B cell (primary cell): ENCODE measurements at regions not wholly inside any gene's neighbourhood (a gene's known extent, or its start where the extent isn't known, plus 50 kb on each side); places are given as distances from the start of the nearest gene placed in this dataset.

Experiments
- ATAC-seq: fragments of 200-7000 bp; cut with Tn5 transposase; one replicate; pipeline ENCODE4 v1.10.0; 2021; ENCODE audit warnings: low read depth, mild to moderate bottlenecking, moderate number of reproducible peaks, moderate library complexity
- CTCF ChIA-PET: fragments of 350-600 bp; sonication (Branson Sonifier 250); formaldehyde crosslinking; loops from one replicate; lab custom pipeline; 2021; ENCODE audit warnings: antibody characterized with exemption, inconsistent platforms; lab: Charles Lee
- POLR2A ChIA-PET: fragments of 350-600 bp; sonication (Branson Sonifier 250); formaldehyde crosslinking; loops from one replicate; lab custom pipeline; 2021; ENCODE audit warnings: antibody characterized with exemption; lab: Charles Lee
- DNase-seq: peaks from one replicate; pipeline ENCODE4 v3.0.0; 2013
- H2AFZ ChIP-seq: 2 replicates; pipeline ENCODE4 v1.6.1; 2012; ENCODE audit warnings: mild to moderate bottlenecking, low read depth, low read length; ENCODE audit not compliant: insufficient read depth, poor library complexity, severe bottlenecking
- H3K27ac ChIP-seq, 2 donors: 1 replicate in 1 of 2; 2 replicates in 1 of 2; pipeline ENCODE4 v1.5.1; 2012 to 2013; ENCODE audit warnings: low read length in 2 of 2, mild to moderate bottlenecking in 2 of 2, moderate library complexity in 1 of 2
- H3K27me3 ChIP-seq, 4 experiments: fragments of 200-600 bp in 1 of 4; sonication (generic) in 1 of 4; replicated peaks in 1 of 4; 1 replicate in 2 of 4; 2 replicates in 2 of 4; pipeline versions ENCODE4 v1.6.1 to v1.7.0; 2013 to 2016; ENCODE audit warnings: low read length in 3 of 4, mild to moderate bottlenecking in 2 of 4, mixed read lengths in 1 of 4, moderate library complexity in 1 of 4; ENCODE audit not compliant: insufficient read depth in 4 of 4, control insufficient read depth in 3 of 4; ENCODE audit errors: control extremely low read depth in 1 of 4
- H3K36me3 ChIP-seq, 2 experiments: replicated peaks in 1 of 2; 1 replicate in 1 of 2; 2 replicates in 1 of 2; pipeline versions ENCODE4 v1.6.1 to v1.7.1; 2013; ENCODE audit warnings: low read length in 1 of 2; ENCODE audit not compliant: insufficient read depth in 2 of 2, control insufficient read depth in 1 of 2; ENCODE audit errors: control extremely low read depth in 1 of 2, extremely low read depth in 1 of 2
- H3K4me1 ChIP-seq, 2 donors: fragments of 200-600 bp in 1 of 2; sonication (generic) in 1 of 2; 1 replicate in 1 of 2; 2 replicates in 1 of 2; pipeline versions ENCODE4 v1.5.1 to v1.6.1; 2013 to 2017; ENCODE audit warnings: low read length in 2 of 2; ENCODE audit not compliant: control insufficient read depth in 2 of 2, insufficient read depth in 2 of 2
- H3K4me2 ChIP-seq: replicated peaks from 2 replicates; pipeline ENCODE3; 2012; ENCODE audit warnings: mild to moderate bottlenecking, low read depth, low read length; ENCODE audit not compliant: poor library complexity, severe bottlenecking
- H3K4me3 ChIP-seq, 5 experiments: fragments of 200-600 bp in 1 of 5; sonication (generic) in 1 of 5; 1 replicate in 3 of 5; 2 replicates in 2 of 5; pipeline versions ENCODE4 v1.5.1 to v1.7.0; 2011 to 2016; ENCODE audit warnings: low read length in 4 of 5, mild to moderate bottlenecking in 4 of 5, low read depth in 2 of 5, control low read depth in 1 of 5, moderate library complexity in 1 of 5; ENCODE audit not compliant: insufficient read depth in 1 of 5; ENCODE audit errors: control extremely low read depth in 1 of 5, extremely low read depth in 1 of 5
- H3K79me2 ChIP-seq: fragments of 200-600 bp; sonication (generic); one replicate; pipeline ENCODE4 v1.6.0; 2016; ENCODE audit warnings: low read length; ENCODE audit not compliant: control insufficient read depth, insufficient read depth
- H3K9ac ChIP-seq: fragments of 200-600 bp; sonication (generic); 2 replicates; pipeline ENCODE4 v1.6.1; 2017; ENCODE audit warnings: mild to moderate bottlenecking, low read length, moderate library complexity
- H3K9me3 ChIP-seq, 3 donors: one replicate each; pipeline versions ENCODE4 v1.6.1 to v1.7.1; 2013; ENCODE audit warnings: low read length in 2 of 3; ENCODE audit not compliant: control insufficient read depth in 2 of 3, insufficient read depth in 1 of 3; ENCODE audit errors: control extremely low read depth in 1 of 3
- H4K20me1 ChIP-seq: 2 replicates; pipeline ENCODE4 v1.6.0; 2012; ENCODE audit warnings: mild to moderate bottlenecking, low read length; ENCODE audit not compliant: insufficient read depth, control insufficient read depth, poor library complexity, severe bottlenecking
- H3K27ac Mint-ChIP-seq: one replicate; pipeline ENCODE4 v1.8.0; 2021; ENCODE audit warnings: mixed read lengths
- H3K27me3 Mint-ChIP-seq: one replicate; pipeline ENCODE4 v1.8.0; 2021; ENCODE audit warnings: mixed read lengths
- H3K4me1 Mint-ChIP-seq: one replicate; pipeline ENCODE4 v1.8.0; 2021; ENCODE audit warnings: mixed read lengths
- H3K4me3 Mint-ChIP-seq: one replicate; pipeline ENCODE4 v1.8.0; 2021; ENCODE audit warnings: mixed read lengths
- H3K9me3 Mint-ChIP-seq: one replicate; pipeline ENCODE4 v1.8.0; 2022; ENCODE audit warnings: mixed read lengths; ENCODE audit not compliant: insufficient read depth
- EZH2 ChIP-seq: IDR thresholded peaks from 2 replicates; pipeline ENCODE4 v1.6.1; 2012; ENCODE audit warnings: borderline replicate concordance, low read depth, mild to moderate bottlenecking, moderate library complexity, low read length; ENCODE audit not compliant: insufficient read depth, poor library complexity, severe bottlenecking
- WGBS: methylation state at CpG from one replicate; pipeline ENCODE4 v1.1.5; 2013; ENCODE audit warnings: missing lambda C conversion rate; ENCODE audit not compliant: insufficient coverage; 5-methylcytosine and 5-hydroxymethylcytosine counted together
- intact Hi-C: fragments of 100-400 bp; cut with micrococcal nuclease; formaldehyde crosslinking; loops from one replicate; pipeline ENCODE4 v1.10.0; 2022
- TF ChIP-seq, protein P1 (sequence below): fragments of 200-600 bp; IDR thresholded peaks from one replicate; pipeline ENCODE4 v1.8.0; 2022; ENCODE audit warnings: antibody characterized with exemption, mild to moderate bottlenecking

DNA sequence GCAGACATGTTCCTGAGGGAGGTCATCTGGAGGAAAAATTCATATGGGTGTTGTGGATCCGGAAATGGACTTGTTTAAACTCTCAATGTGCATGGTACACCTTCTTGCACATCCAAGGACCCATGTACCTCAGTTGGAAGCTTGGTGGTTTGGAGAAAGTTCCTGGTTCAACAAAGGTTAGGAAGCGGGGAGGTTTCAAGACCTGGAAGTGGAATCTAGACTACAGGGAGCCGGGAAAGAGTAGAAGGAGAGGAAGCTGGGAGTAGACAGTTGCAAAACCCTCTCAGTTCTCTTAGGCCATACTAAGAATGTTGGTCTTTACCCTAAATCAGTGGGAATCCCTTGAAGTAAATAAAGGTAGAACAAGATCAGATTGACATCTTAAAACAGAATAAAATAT lies 209.8 kb upstream of the SPOPL start:
- no peak overlapping the region for H3K27ac Mint-ChIP-seq
- intact Hi-C loops = no loop called here
- ATAC-seq (no peak), DNase-seq (no peak)
- Histone ChIP-seq H3K36me3 (no peaks in the 10 kb centered on the region), H3K9ac (no peak overlapping the region), H3K79me2 (no peaks in the 10 kb centered on the region), H3K4me2 (no peak overlapping the region), H2AFZ (no peak overlapping the region), H3K4me3 (no peak overlapping the region), H3K27me3 (no peaks in the 10 kb centered on the region), H3K9me3 (no peaks in the 10 kb centered on the region), H3K4me1 (no peaks in the 10 kb centered on the region), H3K27ac (no peak overlapping the region), H4K20me1 (no peaks in the 10 kb centered on the region)
- no peak for TF ChIP-seq EZH2
- TF ChIP-seq, protein P1, sequence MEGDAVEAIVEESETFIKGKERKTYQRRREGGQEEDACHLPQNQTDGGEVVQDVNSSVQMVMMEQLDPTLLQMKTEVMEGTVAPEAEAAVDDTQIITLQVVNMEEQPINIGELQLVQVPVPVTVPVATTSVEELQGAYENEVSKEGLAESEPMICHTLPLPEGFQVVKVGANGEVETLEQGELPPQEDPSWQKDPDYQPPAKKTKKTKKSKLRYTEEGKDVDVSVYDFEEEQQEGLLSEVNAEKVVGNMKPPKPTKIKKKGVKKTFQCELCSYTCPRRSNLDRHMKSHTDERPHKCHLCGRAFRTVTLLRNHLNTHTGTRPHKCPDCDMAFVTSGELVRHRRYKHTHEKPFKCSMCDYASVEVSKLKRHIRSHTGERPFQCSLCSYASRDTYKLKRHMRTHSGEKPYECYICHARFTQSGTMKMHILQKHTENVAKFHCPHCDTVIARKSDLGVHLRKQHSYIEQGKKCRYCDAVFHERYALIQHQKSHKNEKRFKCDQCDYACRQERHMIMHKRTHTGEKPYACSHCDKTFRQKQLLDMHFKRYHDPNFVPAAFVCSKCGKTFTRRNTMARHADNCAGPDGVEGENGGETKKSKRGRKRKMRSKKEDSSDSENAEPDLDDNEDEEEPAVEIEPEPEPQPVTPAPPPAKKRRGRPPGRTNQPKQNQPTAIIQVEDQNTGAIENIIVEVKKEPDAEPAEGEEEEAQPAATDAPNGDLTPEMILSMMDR = no peak
- no peak overlapping the region for H3K4me3 Mint-ChIP-seq
- whole genome bisulfite sequencing = 100% methylated on average over 1 of the region's 3 CpGs
- no peaks in the 10 kb centered on the region for H3K4me1 Mint-ChIP-seq
- ChIA-PET CTCF (no interaction called here), POLR2A (no interaction called here)
- H3K27me3 Mint-ChIP-seq = no peaks in the 10 kb centered on the region
- H3K9me3 Mint-ChIP-seq = no peaks in the 10 kb centered on the region

DNA sequence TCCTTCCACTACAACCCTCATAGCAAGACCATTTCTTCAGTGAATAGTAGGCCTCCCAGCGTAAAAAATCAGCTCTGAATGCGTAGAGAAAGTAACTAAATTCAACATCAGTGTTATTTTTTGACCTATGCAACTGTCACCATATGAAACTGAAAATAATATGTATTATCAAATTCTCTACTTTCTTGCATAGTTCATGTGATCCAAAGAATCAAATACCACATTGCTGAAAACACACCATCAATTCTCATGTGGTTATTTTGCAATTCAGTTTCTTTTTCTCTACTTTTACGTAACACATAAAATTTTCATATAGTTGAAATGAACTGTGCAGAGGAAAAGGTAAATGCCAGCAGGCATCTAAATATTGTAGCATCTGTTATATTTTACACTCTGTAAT lies 208.5 kb upstream of the SPOPL start:
- no peaks in the 10 kb centered on the region for H3K36me3 ChIP-seq
- no peak overlapping the region for H3K27ac Mint-ChIP-seq
- no peak overlapping the region for H3K4me3 Mint-ChIP-seq
- H3K4me1 Mint-ChIP-seq = peaks cover under 1% of the 10 kb centered on the region
- H3K27me3 ChIP-seq = no peaks in the 10 kb centered on the region
- H3K4me3 ChIP-seq = no peak overlapping the region
- H3K27me3 Mint-ChIP-seq = no peaks in the 10 kb centered on the region
- ATAC-seq (no peak), DNase-seq (no peak)
- no peaks in the 10 kb centered on the region for H4K20me1 ChIP-seq
- ChIA-PET POLR2A (no interaction called here), CTCF (no interaction called here)
- no peak overlapping the region for H3K27ac ChIP-seq
- H3K79me2 ChIP-seq = no peaks in the 10 kb centered on the region
- H3K9me3 Mint-ChIP-seq = no peaks in the 10 kb centered on the region
- H3K9ac ChIP-seq = no peak overlapping the region
- no peaks in the 10 kb centered on the region for H3K4me1 ChIP-seq
- no peak overlapping the region for H2AFZ ChIP-seq
- H3K4me2 ChIP-seq = no peak overlapping the region
- intact Hi-C loops = no loop called here
- H3K9me3 ChIP-seq = no peaks in the 10 kb centered on the region
- TF ChIP-seq, protein P1 = no peak
- TF ChIP-seq EZH2 = no peak
- no CpG with 5 or more reads among the region's 3 CpGs for WGBS
